Activated T-cell treated with anti-CD3 and anti-CD28 coated beads, Interleukin-2, amount 50 U/mL, for 72 hours (primary cell): ENCODE measurements at regions not wholly inside any gene's neighbourhood (a gene's known extent, or its start where the extent isn't known, plus 50 kb on each side); places are given as distances from the start of the nearest gene placed in this dataset.
A peak's percentile ranks its signal among the peaks of the same experiment; 100 is the strongest.

ENCODE experiments used
- ATAC-seq, 2 donors: fragments of 150-1000 bp; cut with Tn5 transposase; replicated peaks in 1 of 2; 2 replicates each; pipeline ENCODE4 v1.10.0; 2021; ENCODE audit warnings: moderate library complexity in 2 of 2, mild to moderate bottlenecking in 1 of 2
- DNase-seq, 2 donors: peaks; one replicate each; pipeline ENCODE4 v3.0.0; 2021 to 2022; ENCODE audit warnings: mixed read lengths in 1 of 2
- H3K27ac Mint-ChIP-seq: one replicate; pipeline ENCODE4 v1.8.0; 2022; ENCODE audit warnings: mild to moderate bottlenecking, moderate library complexity, mixed read lengths
- H3K27me3 Mint-ChIP-seq: one replicate; pipeline ENCODE4 v1.8.0; 2022; ENCODE audit warnings: low read depth, mixed read lengths
- H3K36me3 Mint-ChIP-seq, 2 donors: one replicate each; pipeline ENCODE4 v1.8.0; 2022; ENCODE audit warnings: mixed read lengths in 2 of 2, mild to moderate bottlenecking in 1 of 2; ENCODE audit not compliant: insufficient read depth in 2 of 2
- H3K4me1 Mint-ChIP-seq: one replicate; pipeline ENCODE4 v1.8.0; 2022; ENCODE audit warnings: low read depth, mixed read lengths
- H3K4me3 Mint-ChIP-seq, 2 donors: one replicate each; pipeline ENCODE4 v1.8.0; 2022; ENCODE audit warnings: mild to moderate bottlenecking in 2 of 2, mixed read lengths in 2 of 2, moderate library complexity in 2 of 2
- H3K9me3 Mint-ChIP-seq, 2 donors: one replicate each; pipeline ENCODE4 v1.8.0; 2022; ENCODE audit warnings: mixed read lengths in 2 of 2

- no peak for ATAC-seq
- H3K36me3 Mint-ChIP-seq, result peaks cover 0 to 1% of the 10 kb centered on the region in 2 donors
- no peak overlapping the region for H3K27ac Mint-ChIP-seq
- DNase-seq, result no peak
- no peaks in the 10 kb centered on the region for H3K27me3 Mint-ChIP-seq
- peaks cover 7% of the 10 kb centered on the region for H3K4me1 Mint-ChIP-seq
- H3K4me3 Mint-ChIP-seq, result no peak overlapping the region
- H3K9me3 Mint-ChIP-seq, result peaks cover 4% of the 10 kb centered on the region in 2 donors
Measured at GRCh38 chr3:104275199-104275598, 1091.5 kb upstream of the ALCAM start.

- no peak for ATAC-seq
- Mint-ChIP-seq H3K27me3 (no peaks in the 10 kb centered on the region), H3K36me3 (peaks cover 5% of the 10 kb centered on the region in 2 donors), H3K27ac (no peak overlapping the region), H3K9me3 (peaks cover 8 to 12% of the 10 kb centered on the region in 2 donors), H3K4me1 (peaks cover 7% of the 10 kb centered on the region), H3K4me3 (peak overlapping the region in 1 of 2 donors; percentile 67)
- DNase-seq, result no peak
Measured at GRCh38 chr3:104279617-104280016, 1087.1 kb upstream of the ALCAM start.

GRCh38 chr3:104281713-104282112 is 1085.0 kb upstream of the ALCAM start:
- DNase-seq (no peak), ATAC-seq (no peak)
- no peaks in the 10 kb centered on the region for H3K27me3 Mint-ChIP-seq
- no peak overlapping the region for H3K27ac Mint-ChIP-seq
- peaks cover 7% of the 10 kb centered on the region for H3K4me1 Mint-ChIP-seq
- no peak overlapping the region for H3K4me3 Mint-ChIP-seq
- peaks cover 5% of the 10 kb centered on the region in 2 donors for H3K36me3 Mint-ChIP-seq
- peaks cover 11 to 16% of the 10 kb centered on the region in 2 donors for H3K9me3 Mint-ChIP-seq

GRCh38 chr3:104286645-104287044 is 1080.1 kb upstream of the ALCAM start:
- ATAC-seq, result no peak
- Mint-ChIP-seq H3K4me3 (no peak overlapping the region), H3K36me3 (peaks cover 3 to 5% of the 10 kb centered on the region in 2 donors), H3K27ac (no peak overlapping the region), H3K27me3 (no peaks in the 10 kb centered on the region), H3K9me3 (peaks cover 9 to 12% of the 10 kb centered on the region in 2 donors), H3K4me1 (peaks cover 5% of the 10 kb centered on the region)
- no peak for DNase-seq

- ATAC-seq, result no peak
- peak overlapping the region; percentile 33 to 82 for H3K4me3 Mint-ChIP-seq
- H3K27ac Mint-ChIP-seq, result peak overlapping the region; percentile 86
- H3K27me3 Mint-ChIP-seq, result no peaks in the 10 kb centered on the region
- H3K4me1 Mint-ChIP-seq, result peaks cover 8% of the 10 kb centered on the region
- H3K36me3 Mint-ChIP-seq, result no peaks in the 10 kb centered on the region
- no peak for DNase-seq
- peaks cover 0 to 3% of the 10 kb centered on the region in 2 donors for H3K9me3 Mint-ChIP-seq
Measured at GRCh38 chr3:104291437-104291851, 1075.3 kb upstream of the ALCAM start.

GRCh38 chr3:104291878-104292277 is 1074.8 kb upstream of the ALCAM start:
- ATAC-seq, result no peak
- H3K27ac Mint-ChIP-seq, result peak overlapping the region; percentile 86
- H3K4me3 Mint-ChIP-seq, result peak overlapping the region; percentile 33 to 82

GRCh38 chr3:104297617-104298016 is 1069.1 kb upstream of the ALCAM start:
- Mint-ChIP-seq H3K36me3 (no peaks in the 10 kb centered on the region), H3K4me3 (no peak overlapping the region), H3K27me3 (no peaks in the 10 kb centered on the region), H3K27ac (no peak overlapping the region), H3K4me1 (no peaks in the 10 kb centered on the region), H3K9me3 (no peaks in the 10 kb centered on the region)
- DNase-seq (no peak), ATAC-seq (no peak)

More at GRCh38 chr3:104291878-104292277, 1074.8 kb upstream of the ALCAM start:
- no peaks in the 10 kb centered on the region for H3K36me3 Mint-ChIP-seq
- peaks cover 0 to 3% of the 10 kb centered on the region in 2 donors for H3K9me3 Mint-ChIP-seq
- H3K27me3 Mint-ChIP-seq, result no peaks in the 10 kb centered on the region
- peaks cover 8% of the 10 kb centered on the region for H3K4me1 Mint-ChIP-seq
- no peak for DNase-seq

- no peaks in the 10 kb centered on the region for H3K27me3 Mint-ChIP-seq
- no peak overlapping the region for H3K27ac Mint-ChIP-seq
- H3K4me1 Mint-ChIP-seq, result no peaks in the 10 kb centered on the region
- H3K9me3 Mint-ChIP-seq, result no peaks in the 10 kb centered on the region
- H3K36me3 Mint-ChIP-seq, result no peaks in the 10 kb centered on the region
- ATAC-seq (no peak), DNase-seq (no peak)
- H3K4me3 Mint-ChIP-seq, result no peak overlapping the region
Measured at GRCh38 chr3:104298662-104299061, 1068.0 kb upstream of the ALCAM start.

- peak overlapping the region; percentile 51 for H3K27ac Mint-ChIP-seq
- no peak overlapping the region for H3K4me3 Mint-ChIP-seq
- DNase-seq (no peak), ATAC-seq (no peak)
- no peaks in the 10 kb centered on the region for H3K27me3 Mint-ChIP-seq
- peaks cover 2% of the 10 kb centered on the region in 2 donors for H3K36me3 Mint-ChIP-seq
- H3K4me1 Mint-ChIP-seq, result no peaks in the 10 kb centered on the region
- H3K9me3 Mint-ChIP-seq, result peaks cover 6 to 13% of the 10 kb centered on the region in 2 donors
Measured at GRCh38 chr3:104316118-104316517, 1050.6 kb upstream of the ALCAM start.

- no peak overlapping the region for H3K27ac Mint-ChIP-seq
- ATAC-seq, result no peak
- no peak for DNase-seq
- no peaks in the 10 kb centered on the region for H3K27me3 Mint-ChIP-seq
- H3K4me3 Mint-ChIP-seq, result no peak overlapping the region
- no peaks in the 10 kb centered on the region for H3K4me1 Mint-ChIP-seq
- H3K9me3 Mint-ChIP-seq, result peaks cover 5 to 17% of the 10 kb centered on the region in 2 donors
- H3K36me3 Mint-ChIP-seq, result peaks cover 2% of the 10 kb centered on the region in 2 donors
Measured at GRCh38 chr3:104323226-104323625, 1043.5 kb upstream of the ALCAM start.

GRCh38 chr3:104347291-104347690 is 1019.4 kb upstream of the ALCAM start:
- H3K36me3 Mint-ChIP-seq, result no peaks in the 10 kb centered on the region
- ATAC-seq, result no peak
- H3K4me1 Mint-ChIP-seq, result no peaks in the 10 kb centered on the region
- no peak for DNase-seq
- H3K4me3 Mint-ChIP-seq, result no peak overlapping the region
- H3K27me3 Mint-ChIP-seq, result no peaks in the 10 kb centered on the region
- H3K9me3 Mint-ChIP-seq, result no peaks in the 10 kb centered on the region
- no peak overlapping the region for H3K27ac Mint-ChIP-seq

GRCh38 chr3:104349836-104350235 is 1016.9 kb upstream of the ALCAM start:
- H3K36me3 Mint-ChIP-seq, result no peaks in the 10 kb centered on the region
- no peak overlapping the region for H3K27ac Mint-ChIP-seq
- H3K4me1 Mint-ChIP-seq, result no peaks in the 10 kb centered on the region
- H3K9me3 Mint-ChIP-seq, result peaks cover 2 to 3% of the 10 kb centered on the region in 2 donors
- DNase-seq (no peak), ATAC-seq (no peak)
- no peaks in the 10 kb centered on the region for H3K27me3 Mint-ChIP-seq
- H3K4me3 Mint-ChIP-seq, result no peak overlapping the region

GRCh38 chr3:104353951-104354350 is 1012.8 kb upstream of the ALCAM start:
- no peak overlapping the region for H3K27ac Mint-ChIP-seq
- no peak overlapping the region for H3K4me3 Mint-ChIP-seq
- H3K36me3 Mint-ChIP-seq, result no peaks in the 10 kb centered on the region
- no peaks in the 10 kb centered on the region for H3K4me1 Mint-ChIP-seq
- H3K9me3 Mint-ChIP-seq, result peaks cover 2 to 3% of the 10 kb centered on the region in 2 donors
- H3K27me3 Mint-ChIP-seq, result no peaks in the 10 kb centered on the region
- ATAC-seq (no peak), DNase-seq (no peak)

- Mint-ChIP-seq H3K4me1 (no peaks in the 10 kb centered on the region), H3K27me3 (no peaks in the 10 kb centered on the region), H3K4me3 (no peak overlapping the region), H3K9me3 (peaks cover 2 to 3% of the 10 kb centered on the region in 2 donors), H3K36me3 (no peaks in the 10 kb centered on the region), H3K27ac (no peak overlapping the region)
- ATAC-seq (no peak), DNase-seq (no peak)
Measured at GRCh38 chr3:104359546-104359945, 1007.2 kb upstream of the ALCAM start.
